ENCODE measurements at regions not wholly inside any gene's neighbourhood (a gene's known extent, or its start where the extent isn't known, plus 50 kb on each side); places are given as distances from the start of the nearest gene placed in this dataset.

DNA sequence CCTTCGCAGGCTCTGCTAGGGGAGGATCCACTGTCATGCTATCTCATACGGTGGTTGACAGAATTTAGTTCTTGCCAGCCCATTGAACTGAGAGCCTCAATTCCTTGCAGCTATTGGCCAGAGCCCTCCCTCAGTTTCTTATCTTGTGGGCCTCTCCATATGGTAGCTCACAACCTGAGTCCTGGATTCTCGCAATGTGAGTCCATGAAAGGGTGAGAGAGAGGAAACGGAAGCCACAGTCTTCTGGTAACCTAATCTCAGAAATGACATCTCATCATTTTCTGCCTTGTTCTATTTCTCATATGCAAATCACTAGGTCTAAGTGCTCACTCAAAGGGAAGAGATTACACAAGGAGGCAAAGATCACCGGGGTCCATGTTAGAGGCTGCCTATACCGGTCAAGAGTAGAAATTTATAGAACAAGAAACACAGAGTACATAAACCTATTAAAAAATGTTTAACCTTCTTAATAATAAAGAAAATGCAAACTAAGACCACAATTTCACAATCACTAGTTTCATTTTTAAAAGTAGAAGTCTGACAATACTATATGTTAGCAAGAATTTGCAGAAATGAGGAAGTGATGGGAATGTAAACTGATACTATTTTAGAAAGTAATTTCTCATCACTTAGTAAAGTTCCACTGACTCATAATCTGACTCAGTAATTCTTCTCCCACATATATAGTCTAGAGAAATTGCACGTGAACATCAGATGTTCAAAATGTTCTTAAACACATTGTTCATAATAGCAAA, 378.4 kb upstream of the AGTR1 start (continued):
- TF ChIP-seq, protein P1, sequence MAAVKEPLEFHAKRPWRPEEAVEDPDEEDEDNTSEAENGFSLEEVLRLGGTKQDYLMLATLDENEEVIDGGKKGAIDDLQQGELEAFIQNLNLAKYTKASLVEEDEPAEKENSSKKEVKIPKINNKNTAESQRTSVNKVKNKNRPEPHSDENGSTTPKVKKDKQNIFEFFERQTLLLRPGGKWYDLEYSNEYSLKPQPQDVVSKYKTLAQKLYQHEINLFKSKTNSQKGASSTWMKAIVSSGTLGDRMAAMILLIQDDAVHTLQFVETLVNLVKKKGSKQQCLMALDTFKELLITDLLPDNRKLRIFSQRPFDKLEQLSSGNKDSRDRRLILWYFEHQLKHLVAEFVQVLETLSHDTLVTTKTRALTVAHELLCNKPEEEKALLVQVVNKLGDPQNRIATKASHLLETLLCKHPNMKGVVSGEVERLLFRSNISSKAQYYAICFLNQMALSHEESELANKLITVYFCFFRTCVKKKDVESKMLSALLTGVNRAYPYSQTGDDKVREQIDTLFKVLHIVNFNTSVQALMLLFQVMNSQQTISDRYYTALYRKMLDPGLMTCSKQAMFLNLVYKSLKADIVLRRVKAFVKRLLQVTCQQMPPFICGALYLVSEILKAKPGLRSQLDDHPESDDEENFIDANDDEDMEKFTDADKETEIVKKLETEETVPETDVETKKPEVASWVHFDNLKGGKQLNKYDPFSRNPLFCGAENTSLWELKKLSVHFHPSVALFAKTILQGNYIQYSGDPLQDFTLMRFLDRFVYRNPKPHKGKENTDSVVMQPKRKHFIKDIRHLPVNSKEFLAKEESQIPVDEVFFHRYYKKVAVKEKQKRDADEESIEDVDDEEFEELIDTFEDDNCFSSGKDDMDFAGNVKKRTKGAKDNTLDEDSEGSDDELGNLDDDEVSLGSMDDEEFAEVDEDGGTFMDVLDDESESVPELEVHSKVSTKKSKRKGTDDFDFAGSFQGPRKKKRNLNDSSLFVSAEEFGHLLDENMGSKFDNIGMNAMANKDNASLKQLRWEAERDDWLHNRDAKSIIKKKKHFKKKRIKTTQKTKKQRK (IDR thresholded peaks at IDR 0.05; ENCODE audit: low read depth, low read length) = no peak
- TF ChIP-seq SREBF2 (IDR thresholded peaks at IDR 0.05; ENCODE audit: low read length) (no peak), MXI1 (IDR thresholded peaks at IDR 0.05; ENCODE audit: low read depth, low read length) (peak; percentile 67; the same call in 1 of the 2 replicates), ASH2L (IDR thresholded peaks at IDR 0.05; ENCODE audit: borderline replicate concordance, low read depth) (peak; percentile 46; the same call in 1 of the 2 replicates), ZBED1 (IDR thresholded peaks at IDR 0.05; ENCODE audit: borderline replicate concordance) (peak; percentile 83; the same call in 1 of the 2 replicates), HCFC1 (IDR thresholded peaks at IDR 0.05; ENCODE audit: low read length) (0 out of 2 replicates have a peak, but pooled peaks have one; percentile 21), IRF5 (IDR thresholded peaks at IDR 0.05; ENCODE audit: borderline replicate concordance) (no peak), CHD2 (IDR thresholded peaks at IDR 0.05; ENCODE audit: borderline replicate concordance, low read depth, low read length) (peak; percentile 33; the same call in 1 of the 2 replicates), CBX5 (IDR thresholded peaks at IDR 0.05; ENCODE audit: low read depth) (peak; percentile 51; the same call in 1 of the 2 replicates), SPI1 (IDR thresholded peaks at IDR 0.05; ENCODE audit: borderline replicate concordance, insufficient read depth, low read depth, low read length) (peak; percentile 93), MYC (IDR thresholded peaks at IDR 0.05; ENCODE audit: insufficient read depth, insufficient read length, insufficient replicate concordance, low read length, severe bottlenecking) (no peak), PAX8 (IDR thresholded peaks at IDR 0.05) (no peak)
- TF ChIP-seq, protein P2, sequence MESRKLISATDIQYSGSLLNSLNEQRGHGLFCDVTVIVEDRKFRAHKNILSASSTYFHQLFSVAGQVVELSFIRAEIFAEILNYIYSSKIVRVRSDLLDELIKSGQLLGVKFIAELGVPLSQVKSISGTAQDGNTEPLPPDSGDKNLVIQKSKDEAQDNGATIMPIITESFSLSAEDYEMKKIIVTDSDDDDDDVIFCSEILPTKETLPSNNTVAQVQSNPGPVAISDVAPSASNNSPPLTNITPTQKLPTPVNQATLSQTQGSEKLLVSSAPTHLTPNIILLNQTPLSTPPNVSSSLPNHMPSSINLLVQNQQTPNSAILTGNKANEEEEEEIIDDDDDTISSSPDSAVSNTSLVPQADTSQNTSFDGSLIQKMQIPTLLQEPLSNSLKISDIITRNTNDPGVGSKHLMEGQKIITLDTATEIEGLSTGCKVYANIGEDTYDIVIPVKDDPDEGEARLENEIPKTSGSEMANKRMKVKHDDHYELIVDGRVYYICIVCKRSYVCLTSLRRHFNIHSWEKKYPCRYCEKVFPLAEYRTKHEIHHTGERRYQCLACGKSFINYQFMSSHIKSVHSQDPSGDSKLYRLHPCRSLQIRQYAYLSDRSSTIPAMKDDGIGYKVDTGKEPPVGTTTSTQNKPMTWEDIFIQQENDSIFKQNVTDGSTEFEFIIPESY (IDR thresholded peaks at IDR 0.05) = no peak
- TF ChIP-seq, protein P3, sequence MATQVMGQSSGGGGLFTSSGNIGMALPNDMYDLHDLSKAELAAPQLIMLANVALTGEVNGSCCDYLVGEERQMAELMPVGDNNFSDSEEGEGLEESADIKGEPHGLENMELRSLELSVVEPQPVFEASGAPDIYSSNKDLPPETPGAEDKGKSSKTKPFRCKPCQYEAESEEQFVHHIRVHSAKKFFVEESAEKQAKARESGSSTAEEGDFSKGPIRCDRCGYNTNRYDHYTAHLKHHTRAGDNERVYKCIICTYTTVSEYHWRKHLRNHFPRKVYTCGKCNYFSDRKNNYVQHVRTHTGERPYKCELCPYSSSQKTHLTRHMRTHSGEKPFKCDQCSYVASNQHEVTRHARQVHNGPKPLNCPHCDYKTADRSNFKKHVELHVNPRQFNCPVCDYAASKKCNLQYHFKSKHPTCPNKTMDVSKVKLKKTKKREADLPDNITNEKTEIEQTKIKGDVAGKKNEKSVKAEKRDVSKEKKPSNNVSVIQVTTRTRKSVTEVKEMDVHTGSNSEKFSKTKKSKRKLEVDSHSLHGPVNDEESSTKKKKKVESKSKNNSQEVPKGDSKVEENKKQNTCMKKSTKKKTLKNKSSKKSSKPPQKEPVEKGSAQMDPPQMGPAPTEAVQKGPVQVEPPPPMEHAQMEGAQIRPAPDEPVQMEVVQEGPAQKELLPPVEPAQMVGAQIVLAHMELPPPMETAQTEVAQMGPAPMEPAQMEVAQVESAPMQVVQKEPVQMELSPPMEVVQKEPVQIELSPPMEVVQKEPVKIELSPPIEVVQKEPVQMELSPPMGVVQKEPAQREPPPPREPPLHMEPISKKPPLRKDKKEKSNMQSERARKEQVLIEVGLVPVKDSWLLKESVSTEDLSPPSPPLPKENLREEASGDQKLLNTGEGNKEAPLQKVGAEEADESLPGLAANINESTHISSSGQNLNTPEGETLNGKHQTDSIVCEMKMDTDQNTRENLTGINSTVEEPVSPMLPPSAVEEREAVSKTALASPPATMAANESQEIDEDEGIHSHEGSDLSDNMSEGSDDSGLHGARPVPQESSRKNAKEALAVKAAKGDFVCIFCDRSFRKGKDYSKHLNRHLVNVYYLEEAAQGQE (IDR thresholded peaks at IDR 0.05; ENCODE audit: low read depth, low read length) = no peak
- TF ChIP-seq, protein P4, sequence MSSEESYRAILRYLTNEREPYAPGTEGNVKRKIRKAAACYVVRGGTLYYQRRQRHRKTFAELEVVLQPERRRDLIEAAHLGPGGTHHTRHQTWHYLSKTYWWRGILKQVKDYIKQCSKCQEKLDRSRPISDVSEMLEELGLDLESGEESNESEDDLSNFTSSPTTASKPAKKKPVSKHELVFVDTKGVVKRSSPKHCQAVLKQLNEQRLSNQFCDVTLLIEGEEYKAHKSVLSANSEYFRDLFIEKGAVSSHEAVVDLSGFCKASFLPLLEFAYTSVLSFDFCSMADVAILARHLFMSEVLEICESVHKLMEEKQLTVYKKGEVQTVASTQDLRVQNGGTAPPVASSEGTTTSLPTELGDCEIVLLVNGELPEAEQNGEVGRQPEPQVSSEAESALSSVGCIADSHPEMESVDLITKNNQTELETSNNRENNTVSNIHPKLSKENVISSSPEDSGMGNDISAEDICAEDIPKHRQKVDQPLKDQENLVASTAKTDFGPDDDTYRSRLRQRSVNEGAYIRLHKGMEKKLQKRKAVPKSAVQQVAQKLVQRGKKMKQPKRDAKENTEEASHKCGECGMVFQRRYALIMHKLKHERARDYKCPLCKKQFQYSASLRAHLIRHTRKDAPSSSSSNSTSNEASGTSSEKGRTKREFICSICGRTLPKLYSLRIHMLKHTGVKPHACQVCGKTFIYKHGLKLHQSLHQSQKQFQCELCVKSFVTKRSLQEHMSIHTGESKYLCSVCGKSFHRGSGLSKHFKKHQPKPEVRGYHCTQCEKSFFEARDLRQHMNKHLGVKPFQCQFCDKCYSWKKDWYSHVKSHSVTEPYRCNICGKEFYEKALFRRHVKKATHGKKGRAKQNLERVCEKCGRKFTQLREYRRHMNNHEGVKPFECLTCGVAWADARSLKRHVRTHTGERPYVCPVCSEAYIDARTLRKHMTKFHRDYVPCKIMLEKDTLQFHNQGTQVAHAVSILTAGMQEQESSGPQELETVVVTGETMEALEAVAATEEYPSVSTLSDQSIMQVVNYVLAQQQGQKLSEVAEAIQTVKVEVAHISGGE (CRISPR knock-in tag; IDR thresholded peaks at IDR 0.05) = no peak
